ENCODE measurements at regions not wholly inside any gene's neighbourhood (a gene's known extent, or its start where the extent isn't known, plus 50 kb on each side); places are given as distances from the start of the nearest gene placed in this dataset.

- no peaks in the 10 kb centered on the region for H3K79me2 ChIP-seq (ENCODE audit: insufficient read depth, low read length)
- no peaks in the 10 kb centered on the region for H3K9me3 ChIP-seq (ENCODE audit: insufficient read depth, low read depth, low read length)
- no peaks in the 10 kb centered on the region for H3K36me3 ChIP-seq (ENCODE audit: insufficient read depth, low read length)
- H3K4me3 ChIP-seq (ENCODE audit: low read length, poor library complexity, severe bottlenecking), result no peak overlapping the region
- no peak overlapping the region for H3K4me2 ChIP-seq (ENCODE audit: low read depth, low read length, poor library complexity, severe bottlenecking)
- H2AFZ ChIP-seq (ENCODE audit: low read length), result peak overlapping the region; percentile 74
- H3F3A ChIP-seq (ENCODE audit: low read depth), result no peaks in the 10 kb centered on the region
- H3K27me3 ChIP-seq (ENCODE audit: insufficient read depth, low read length, poor library complexity, severe bottlenecking), result no peaks in the 10 kb centered on the region
- H4K20me1 ChIP-seq (ENCODE audit: insufficient read depth, low read length, poor library complexity, severe bottlenecking), result no peaks in the 10 kb centered on the region
- H3K9ac ChIP-seq (ENCODE audit: low read depth, low read length, poor library complexity, severe bottlenecking), result peak overlapping the region; percentile 31
- peaks cover 3% of the 10 kb centered on the region for H3K4me1 ChIP-seq (ENCODE audit: insufficient read depth, low read length, poor library complexity, severe bottlenecking)
- no peak for TF ChIP-seq EZH2phosphoT487 (IDR thresholded peaks at IDR 0.05; ENCODE audit: borderline replicate concordance)
- no peak for TF ChIP-seq CTCF (conservative IDR thresholded peaks at IDR 0.05; ENCODE audit: low read length)
- H3K9me2 ChIP-seq (replicated peaks; ENCODE audit: low read depth, low read length), result no peaks in the 10 kb centered on the region
Observed at GRCh38 chr1:219813294-219813693, 115.1 kb downstream of the SLC30A10 start.

GRCh38 chr1:219812491-219813203, 115.7 kb downstream of the SLC30A10 start:
- Histone ChIP-seq H4K20me1 (ENCODE audit: insufficient read depth, low read length, poor library complexity, severe bottlenecking) (no peaks in the 10 kb centered on the region), H3F3A (ENCODE audit: low read depth) (no peaks in the 10 kb centered on the region), H3K9ac (ENCODE audit: low read depth, low read length, poor library complexity, severe bottlenecking) (peak overlapping the region; percentile 31), H2AFZ (ENCODE audit: low read length) (peak overlapping the region; percentile 74), H3K27me3 (ENCODE audit: insufficient read depth, low read length, poor library complexity, severe bottlenecking) (no peaks in the 10 kb centered on the region), H3K79me2 (ENCODE audit: insufficient read depth, low read length) (no peaks in the 10 kb centered on the region), H3K4me3 (ENCODE audit: low read length, poor library complexity, severe bottlenecking) (no peak overlapping the region), H3K9me3 (ENCODE audit: insufficient read depth, low read depth, low read length) (no peaks in the 10 kb centered on the region), H3K4me1 (ENCODE audit: insufficient read depth, low read length, poor library complexity, severe bottlenecking) (peaks cover 3% of the 10 kb centered on the region), H3K4me2 (ENCODE audit: low read depth, low read length, poor library complexity, severe bottlenecking) (no peak overlapping the region), H3K36me3 (ENCODE audit: insufficient read depth, low read length) (no peaks in the 10 kb centered on the region), H3K9me2 (replicated peaks; ENCODE audit: low read depth, low read length) (no peaks in the 10 kb centered on the region)
- TF ChIP-seq CTCF (conservative IDR thresholded peaks at IDR 0.05; ENCODE audit: low read length) (peak; percentile 90), EZH2phosphoT487 (IDR thresholded peaks at IDR 0.05; ENCODE audit: borderline replicate concordance) (no peak)

- Histone ChIP-seq H4K20me1 (ENCODE audit: insufficient read depth, low read length, poor library complexity, severe bottlenecking) (no peaks in the 10 kb centered on the region), H3K9me3 (ENCODE audit: insufficient read depth, low read depth, low read length) (no peaks in the 10 kb centered on the region), H3K27me3 (ENCODE audit: insufficient read depth, low read length, poor library complexity, severe bottlenecking) (no peaks in the 10 kb centered on the region), H3K9ac (ENCODE audit: low read depth, low read length, poor library complexity, severe bottlenecking) (no peak overlapping the region), H3K9me2 (replicated peaks; ENCODE audit: low read depth, low read length) (no peaks in the 10 kb centered on the region), H3K4me1 (ENCODE audit: insufficient read depth, low read length, poor library complexity, severe bottlenecking) (peaks cover 3% of the 10 kb centered on the region), H3K4me2 (ENCODE audit: low read depth, low read length, poor library complexity, severe bottlenecking) (no peak overlapping the region), H3K4me3 (ENCODE audit: low read length, poor library complexity, severe bottlenecking) (no peak overlapping the region), H3F3A (ENCODE audit: low read depth) (no peaks in the 10 kb centered on the region), H2AFZ (ENCODE audit: low read length) (peak overlapping the region; percentile 74), H3K79me2 (ENCODE audit: insufficient read depth, low read length) (no peaks in the 10 kb centered on the region), H3K36me3 (ENCODE audit: insufficient read depth, low read length) (no peaks in the 10 kb centered on the region)
- TF ChIP-seq CTCF (conservative IDR thresholded peaks at IDR 0.05; ENCODE audit: low read length) (no peak), EZH2phosphoT487 (IDR thresholded peaks at IDR 0.05; ENCODE audit: borderline replicate concordance) (no peak)
Observed at GRCh38 chr1:219812086-219812485, 116.3 kb downstream of the SLC30A10 start.
